Natural killer cell (primary cell): ENCODE measurements at regions not wholly inside any gene's neighbourhood (a gene's known extent, or its start where the extent isn't known, plus 50 kb on each side); places are given as distances from the start of the nearest gene placed in this dataset.

Experiments
- ATAC-seq, 3 donors: fragments of 150-1000 bp in 2 of 3; fragments of 200-7000 bp in 1 of 3; cut with Tn5 transposase; 1 replicate in 1 of 3; 2 replicates in 2 of 3; pipeline ENCODE4 v1.10.0; 2021; ENCODE audit warnings: mild to moderate bottlenecking in 2 of 3, moderate library complexity in 2 of 3
- DNase-seq, 2 donors: peaks; one replicate each; pipeline versions ENCODE4 v3.0.0 to v3.0.0-alpha.2; 2013 to 2021; ENCODE audit warnings: mixed read lengths in 1 of 2
- H3K27ac ChIP-seq: one replicate; pipeline ENCODE4 v1.5.1; 2013; ENCODE audit warnings: mild to moderate bottlenecking, low read length
- H3K27me3 ChIP-seq: one replicate; pipeline ENCODE4 v1.6.1; 2013; ENCODE audit warnings: low read length; ENCODE audit not compliant: control insufficient read depth, insufficient read depth
- H3K36me3 ChIP-seq: one replicate; pipeline ENCODE4 v1.6.1; 2013; ENCODE audit warnings: low read length; ENCODE audit not compliant: control insufficient read depth, insufficient read depth
- H3K4me1 ChIP-seq: one replicate; pipeline ENCODE4 v1.6.1; 2013; ENCODE audit warnings: low read length; ENCODE audit not compliant: control insufficient read depth, insufficient read depth
- H3K4me3 ChIP-seq: one replicate; pipeline ENCODE4 v1.5.1; 2013; ENCODE audit warnings: low read length
- H3K9me3 ChIP-seq: one replicate; pipeline ENCODE4 v1.6.1; 2013; ENCODE audit warnings: low read length; ENCODE audit not compliant: control insufficient read depth, insufficient read depth
- H3K27ac Mint-ChIP-seq, 2 donors: one replicate each; pipeline ENCODE4 v1.8.0; 2022; ENCODE audit warnings: mild to moderate bottlenecking in 2 of 2, mixed read lengths in 2 of 2, moderate library complexity in 1 of 2
- H3K27me3 Mint-ChIP-seq, 2 donors: one replicate each; pipeline ENCODE4 v1.8.0; 2022; ENCODE audit warnings: low read depth in 2 of 2, mixed read lengths in 2 of 2
- H3K36me3 Mint-ChIP-seq: one replicate; pipeline ENCODE4 v1.8.0; 2022; ENCODE audit warnings: mixed read lengths
- H3K4me1 Mint-ChIP-seq, 2 donors: one replicate each; pipeline ENCODE4 v1.8.0; 2022; ENCODE audit warnings: mixed read lengths in 2 of 2
- H3K4me3 Mint-ChIP-seq: one replicate; pipeline ENCODE4 v1.8.0; 2022; ENCODE audit warnings: mild to moderate bottlenecking, moderate library complexity, mixed read lengths
- H3K9me3 Mint-ChIP-seq, 2 donors: one replicate each; pipeline ENCODE4 v1.8.0; 2022; ENCODE audit warnings: mixed read lengths in 2 of 2
- WGBS: methylation state at CpG from one replicate; pipeline ENCODE4 v1.1.7; 2013; ENCODE audit warnings: missing lambda C conversion rate; ENCODE audit not compliant: insufficient coverage; 5-methylcytosine and 5-hydroxymethylcytosine counted together
- intact Hi-C: fragments of 100-400 bp; cut with micrococcal nuclease; formaldehyde crosslinking; loops from one replicate; pipeline ENCODE4 v1.14.2; 2022
- TF ChIP-seq, protein P1 (sequence below): fragments of 200-600 bp; IDR thresholded peaks from one replicate; pipeline ENCODE4 v1.8.0; 2022; ENCODE audit warnings: antibody characterized with exemption

DNA sequence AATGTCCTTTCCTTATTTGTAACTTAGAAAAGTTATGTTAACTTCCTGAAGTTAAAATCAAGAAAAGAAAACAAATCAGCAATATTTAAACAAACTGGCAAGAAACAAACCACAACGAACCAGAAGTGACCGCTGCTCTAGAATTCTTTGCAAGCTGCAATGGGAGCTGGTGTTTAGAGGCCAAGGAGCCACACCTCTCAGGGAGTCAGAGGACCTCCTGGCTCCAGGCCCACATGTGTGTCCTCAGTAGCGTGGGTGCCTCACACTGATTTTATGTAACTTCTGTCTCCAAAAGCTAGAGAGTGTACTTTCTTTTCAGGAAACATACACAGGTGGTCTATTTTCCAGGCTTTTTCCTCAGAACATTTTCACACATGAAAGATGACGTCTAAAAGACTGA is 100.4 kb downstream of the IRX2 start:
- 70% methylated on average over 4 of the region's 4 CpGs for WGBS
- Mint-ChIP-seq H3K4me1 (no peaks in the 10 kb centered on the region), H3K27me3 (no peaks in the 10 kb centered on the region), H3K27ac (no peak overlapping the region), H3K36me3 (no peaks in the 10 kb centered on the region), H3K4me3 (no peak overlapping the region), H3K9me3 (peaks cover 0 to 2% of the 10 kb centered on the region in 2 donors)
- TF ChIP-seq, protein P1, sequence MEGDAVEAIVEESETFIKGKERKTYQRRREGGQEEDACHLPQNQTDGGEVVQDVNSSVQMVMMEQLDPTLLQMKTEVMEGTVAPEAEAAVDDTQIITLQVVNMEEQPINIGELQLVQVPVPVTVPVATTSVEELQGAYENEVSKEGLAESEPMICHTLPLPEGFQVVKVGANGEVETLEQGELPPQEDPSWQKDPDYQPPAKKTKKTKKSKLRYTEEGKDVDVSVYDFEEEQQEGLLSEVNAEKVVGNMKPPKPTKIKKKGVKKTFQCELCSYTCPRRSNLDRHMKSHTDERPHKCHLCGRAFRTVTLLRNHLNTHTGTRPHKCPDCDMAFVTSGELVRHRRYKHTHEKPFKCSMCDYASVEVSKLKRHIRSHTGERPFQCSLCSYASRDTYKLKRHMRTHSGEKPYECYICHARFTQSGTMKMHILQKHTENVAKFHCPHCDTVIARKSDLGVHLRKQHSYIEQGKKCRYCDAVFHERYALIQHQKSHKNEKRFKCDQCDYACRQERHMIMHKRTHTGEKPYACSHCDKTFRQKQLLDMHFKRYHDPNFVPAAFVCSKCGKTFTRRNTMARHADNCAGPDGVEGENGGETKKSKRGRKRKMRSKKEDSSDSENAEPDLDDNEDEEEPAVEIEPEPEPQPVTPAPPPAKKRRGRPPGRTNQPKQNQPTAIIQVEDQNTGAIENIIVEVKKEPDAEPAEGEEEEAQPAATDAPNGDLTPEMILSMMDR: no peak
- Histone ChIP-seq H3K4me3 (no peak overlapping the region), H3K4me1 (no peaks in the 10 kb centered on the region), H3K27ac (no peak overlapping the region), H3K9me3 (no peaks in the 10 kb centered on the region), H3K27me3 (no peaks in the 10 kb centered on the region), H3K36me3 (no peaks in the 10 kb centered on the region)
- DNase-seq: no peak
- intact Hi-C loops: no loop called here
- no peak for ATAC-seq

DNA sequence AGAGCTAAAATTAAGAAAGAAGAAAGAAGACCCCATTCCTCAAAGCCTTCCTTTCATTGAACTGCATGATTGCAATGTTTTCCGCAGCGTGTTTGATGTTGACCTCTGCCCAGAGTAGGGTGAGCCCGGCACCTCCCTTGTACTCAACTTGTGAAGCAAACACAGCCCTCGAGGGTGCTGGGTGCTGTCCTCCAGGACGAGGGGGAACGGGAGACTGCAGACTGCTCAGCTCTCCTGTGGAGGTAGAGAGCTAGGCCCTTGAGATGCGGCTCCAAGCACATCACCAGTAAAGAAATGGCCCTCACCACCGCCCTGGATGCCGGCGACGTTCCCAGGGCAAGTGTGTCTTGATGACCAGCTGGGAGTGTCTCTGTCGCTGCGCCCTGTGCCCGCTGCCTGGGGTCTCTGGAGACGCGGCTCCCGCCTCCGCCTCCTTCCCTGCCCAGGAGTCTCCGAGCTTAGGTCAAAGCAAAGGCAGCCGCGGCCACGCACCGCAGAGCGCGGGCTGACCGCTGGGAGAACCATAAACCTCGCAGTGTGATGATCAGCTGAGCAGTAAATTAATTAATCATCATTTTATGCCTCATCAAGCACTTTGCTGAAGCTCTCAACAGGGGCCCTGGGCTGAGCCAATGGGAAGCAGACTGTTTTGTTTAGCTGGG is 108.7 kb downstream of the IRX2 start:
- TF ChIP-seq, protein P1: no peak
- Mint-ChIP-seq H3K27me3 (no peaks in the 10 kb centered on the region), H3K4me1 (no peaks in the 10 kb centered on the region), H3K36me3 (no peaks in the 10 kb centered on the region), H3K4me3 (no peak overlapping the region), H3K9me3 (no peaks in the 10 kb centered on the region), H3K27ac (no peak overlapping the region)
- Histone ChIP-seq H3K27ac (no peak overlapping the region), H3K36me3 (no peaks in the 10 kb centered on the region), H3K4me1 (no peaks in the 10 kb centered on the region), H3K9me3 (no peaks in the 10 kb centered on the region), H3K4me3 (no peak overlapping the region), H3K27me3 (no peaks in the 10 kb centered on the region)
- ATAC-seq (no peak), DNase-seq (no peak)
- intact Hi-C loops: no loop called here
- 62% methylated on average over 27 of the region's 27 CpGs for WGBS

DNA sequence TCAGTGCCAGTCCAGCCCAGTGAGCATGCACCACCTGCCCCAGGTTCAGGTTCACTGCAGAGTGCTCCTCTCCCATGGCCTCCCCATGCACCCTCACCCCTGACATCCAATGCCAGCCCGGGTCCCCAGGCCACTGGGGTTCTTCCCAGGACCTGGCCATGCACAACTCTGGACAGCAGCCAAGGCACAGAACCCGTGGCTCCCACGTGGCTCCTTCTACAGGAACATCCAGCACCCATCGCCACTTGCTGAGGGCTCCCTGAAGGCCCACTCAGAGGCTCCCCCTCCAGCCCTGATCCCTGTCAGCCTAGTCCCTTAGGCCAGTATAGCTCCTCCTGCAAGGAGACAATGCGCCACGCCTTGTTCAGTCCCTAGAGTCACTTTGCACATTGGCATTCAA is 110.8 kb downstream of the IRX2 start:
- no peaks in the 10 kb centered on the region for H3K36me3 Mint-ChIP-seq
- Histone ChIP-seq H3K9me3 (no peaks in the 10 kb centered on the region), H3K4me3 (no peak overlapping the region), H3K27me3 (no peaks in the 10 kb centered on the region), H3K4me1 (no peaks in the 10 kb centered on the region), H3K36me3 (no peaks in the 10 kb centered on the region), H3K27ac (no peak overlapping the region)
- ATAC-seq: no peak
- WGBS: 81% methylated on average over 6 of the region's 6 CpGs
- no peak overlapping the region for H3K27ac Mint-ChIP-seq
- H3K4me1 Mint-ChIP-seq: no peaks in the 10 kb centered on the region
- H3K4me3 Mint-ChIP-seq: no peak overlapping the region
- intact Hi-C loops: no loop called here
- H3K9me3 Mint-ChIP-seq: no peaks in the 10 kb centered on the region
- DNase-seq: no peak
- TF ChIP-seq, protein P1: no peak
- no peaks in the 10 kb centered on the region for H3K27me3 Mint-ChIP-seq

DNA sequence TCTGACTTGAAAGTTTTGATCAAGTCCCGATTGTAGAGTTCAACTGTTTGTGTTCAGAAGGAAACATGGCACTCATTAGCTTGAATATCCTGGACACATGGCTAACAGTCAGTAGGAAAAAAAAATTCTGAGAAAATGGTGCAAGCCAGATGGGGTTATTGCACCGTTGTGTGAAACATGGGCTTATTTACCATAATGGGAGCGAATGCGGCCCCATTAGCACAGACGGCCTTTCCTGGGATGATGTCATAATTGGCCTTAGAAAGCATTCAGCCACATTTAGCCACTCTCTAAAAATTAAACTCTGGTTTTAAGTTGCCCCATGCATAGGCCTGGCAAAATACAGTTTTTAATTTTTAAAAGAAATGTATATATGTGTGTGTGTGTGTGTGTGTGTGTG is 112.1 kb downstream of the IRX2 start:
- H3K9me3 ChIP-seq: no peaks in the 10 kb centered on the region
- Mint-ChIP-seq H3K9me3 (no peaks in the 10 kb centered on the region), H3K4me1 (no peaks in the 10 kb centered on the region), H3K27me3 (no peaks in the 10 kb centered on the region), H3K27ac (no peak overlapping the region), H3K4me3 (no peak overlapping the region), H3K36me3 (no peaks in the 10 kb centered on the region)
- DNase-seq (no peak), ATAC-seq (no peak)
- no peak overlapping the region for H3K4me3 ChIP-seq
- H3K4me1 ChIP-seq: no peaks in the 10 kb centered on the region
- TF ChIP-seq, protein P1: no peak
- H3K27me3 ChIP-seq: no peaks in the 10 kb centered on the region
- WGBS: 80% methylated on average over 5 of the region's 5 CpGs
- no peaks in the 10 kb centered on the region for H3K36me3 ChIP-seq
- H3K27ac ChIP-seq: no peak overlapping the region
- intact Hi-C loops: no loop called here
